ENCODE measurements at regions not wholly inside any gene's neighbourhood (a gene's known extent, or its start where the extent isn't known, plus 50 kb on each side); places are given as distances from the start of the nearest gene placed in this dataset.

- no peak for DNase-seq
Observed at GRCh38 chr5:6169660-6170059, 208.7 kb downstream of the MED10 start.

- no peak for DNase-seq
Observed at GRCh38 chr5:6166698-6167394, 211.5 kb downstream of the MED10 start.

- DNase-seq, result no peak
Observed at GRCh38 chr5:6163913-6164312, 214.4 kb downstream of the MED10 start.

GRCh38 chr5:6162175-6162574 is 216.2 kb downstream of the MED10 start:
- DNase-seq, result no peak

- no peak for DNase-seq
Observed at GRCh38 chr5:6161257-6161656, 217.1 kb downstream of the MED10 start.

- no peak for DNase-seq
Observed at GRCh38 chr5:6159832-6160430, 218.4 kb downstream of the MED10 start.

- DNase-seq, result no peak
Observed at GRCh38 chr5:6158974-6159831, 219.1 kb downstream of the MED10 start.

- DNase-seq, result no peak
Observed at GRCh38 chr5:6154216-6154615, 224.1 kb downstream of the MED10 start.

GRCh38 chr5:6146271-6146670 is 232.1 kb downstream of the MED10 start:
- DNase-seq, result no peak

GRCh38 chr5:6145616-6146237 is 232.6 kb downstream of the MED10 start:
- DNase-seq, result no peak

GRCh38 chr5:6143523-6143922 is 234.8 kb downstream of the MED10 start:
- no peak for DNase-seq

- DNase-seq, result no peak
Observed at GRCh38 chr5:6142353-6142752, 236.0 kb downstream of the MED10 start.

- DNase-seq, result no peak
Observed at GRCh38 chr5:6140219-6140618, 238.1 kb downstream of the MED10 start.

GRCh38 chr5:6135977-6136376 is 242.4 kb downstream of the MED10 start:
- no peak for DNase-seq

GRCh38 chr5:6134281-6134680 is 244.1 kb downstream of the MED10 start:
- no peak for DNase-seq

- DNase-seq, result no peak
Observed at GRCh38 chr5:6125781-6126180, 252.6 kb downstream of the MED10 start.

- DNase-seq, result no peak
Observed at GRCh38 chr5:6118691-6119090, 259.7 kb downstream of the MED10 start.

GRCh38 chr5:6117212-6117611 is 261.1 kb downstream of the MED10 start:
- no peak for DNase-seq

GRCh38 chr5:6115852-6116251 is 262.5 kb downstream of the MED10 start:
- DNase-seq, result no peak

- DNase-seq, result no peak
Observed at GRCh38 chr5:6112538-6112937, 265.8 kb downstream of the MED10 start.

- DNase-seq, result no peak
Observed at GRCh38 chr5:6112125-6112524, 266.2 kb downstream of the MED10 start.

GRCh38 chr5:6111131-6111530 is 267.2 kb downstream of the MED10 start:
- DNase-seq, result no peak

All from muscle of arm (tissue), 1 donor.